ENCODE measurements at regions not wholly inside any gene's neighbourhood (a gene's known extent, or its start where the extent isn't known, plus 50 kb on each side); places are given as distances from the start of the nearest gene placed in this dataset.

DNA sequence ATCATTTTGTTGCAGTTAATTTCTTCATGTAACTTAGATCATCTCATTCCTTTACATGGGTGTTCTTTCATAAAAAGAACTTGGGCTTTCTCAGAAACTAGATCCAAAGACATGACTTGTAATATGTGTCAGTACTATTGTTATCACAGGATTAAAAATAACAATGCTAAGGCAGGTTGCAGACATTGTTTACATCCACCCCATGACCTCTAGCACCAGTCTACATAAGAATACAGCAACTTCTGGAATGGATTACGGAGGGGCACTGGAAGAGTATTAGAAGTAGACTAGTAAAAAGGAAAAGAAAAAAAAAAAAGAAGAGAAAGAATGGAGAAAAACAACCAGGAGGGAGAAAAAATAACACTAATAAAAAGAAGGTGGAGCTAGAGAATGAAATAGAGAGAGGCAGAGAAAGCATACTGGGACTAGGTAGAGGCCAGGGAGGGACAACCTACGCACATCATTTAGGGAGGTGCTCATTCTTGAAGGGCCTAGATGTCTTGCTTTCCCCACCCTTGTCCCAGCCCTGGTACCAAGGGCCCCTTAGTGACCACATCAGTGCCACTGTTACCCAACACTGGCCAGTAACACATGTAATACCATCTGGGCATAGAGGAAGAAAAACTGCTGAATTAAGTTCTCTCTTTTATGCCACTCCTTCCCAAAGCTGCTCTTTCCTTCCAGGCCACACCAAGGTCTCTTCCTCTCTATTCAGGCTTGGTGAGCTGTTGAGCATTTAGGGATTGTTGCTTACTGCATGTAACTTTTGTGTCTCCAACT lies 70.6 kb upstream of the KLF7 start:
- no peak for DNase-seq (ENCODE audit: low read depth in 2 of 2)

DNA sequence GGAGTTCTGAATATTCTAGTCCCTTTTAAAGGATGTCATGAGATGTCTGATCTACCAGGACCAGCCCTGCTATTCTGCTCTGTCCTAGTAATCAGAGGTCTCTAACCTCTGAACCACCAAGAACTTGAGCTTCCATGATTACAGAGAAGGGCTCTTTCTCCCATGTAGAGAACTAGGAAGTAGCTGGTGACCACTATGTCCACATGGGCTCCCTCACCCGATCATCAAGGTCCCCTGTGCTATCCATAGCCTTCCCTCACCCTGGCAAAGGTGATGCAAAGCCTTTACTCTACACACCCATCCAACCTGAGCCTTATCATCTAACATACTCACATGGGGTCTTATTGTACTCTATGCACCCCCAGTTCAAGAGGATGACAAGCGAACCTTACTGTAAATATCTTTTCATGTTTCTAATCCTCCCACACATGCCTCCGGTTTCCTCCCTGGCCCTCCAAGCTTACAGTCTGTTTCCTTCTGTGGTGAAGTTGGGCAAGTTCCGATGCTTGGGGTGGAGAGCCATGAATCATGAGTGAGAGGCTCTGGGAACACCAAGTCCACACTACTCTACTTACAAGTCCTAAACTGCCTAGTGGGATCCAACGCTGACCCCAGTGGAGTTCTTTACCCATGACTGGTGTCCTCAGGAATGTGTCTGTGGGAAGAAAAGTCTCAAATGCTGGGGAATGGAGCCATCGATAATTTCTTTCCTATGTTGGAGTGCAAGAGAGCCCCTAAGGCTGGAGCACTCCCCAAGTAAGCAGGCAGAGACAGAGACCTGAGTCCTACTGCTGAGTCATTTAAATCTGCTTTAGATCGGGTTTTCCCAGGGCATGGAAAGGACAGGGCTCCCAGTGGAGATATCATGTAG lies 73.3 kb upstream of the KLF7 start:
- no peak for DNase-seq (ENCODE audit: low read depth in 2 of 2)

DNA sequence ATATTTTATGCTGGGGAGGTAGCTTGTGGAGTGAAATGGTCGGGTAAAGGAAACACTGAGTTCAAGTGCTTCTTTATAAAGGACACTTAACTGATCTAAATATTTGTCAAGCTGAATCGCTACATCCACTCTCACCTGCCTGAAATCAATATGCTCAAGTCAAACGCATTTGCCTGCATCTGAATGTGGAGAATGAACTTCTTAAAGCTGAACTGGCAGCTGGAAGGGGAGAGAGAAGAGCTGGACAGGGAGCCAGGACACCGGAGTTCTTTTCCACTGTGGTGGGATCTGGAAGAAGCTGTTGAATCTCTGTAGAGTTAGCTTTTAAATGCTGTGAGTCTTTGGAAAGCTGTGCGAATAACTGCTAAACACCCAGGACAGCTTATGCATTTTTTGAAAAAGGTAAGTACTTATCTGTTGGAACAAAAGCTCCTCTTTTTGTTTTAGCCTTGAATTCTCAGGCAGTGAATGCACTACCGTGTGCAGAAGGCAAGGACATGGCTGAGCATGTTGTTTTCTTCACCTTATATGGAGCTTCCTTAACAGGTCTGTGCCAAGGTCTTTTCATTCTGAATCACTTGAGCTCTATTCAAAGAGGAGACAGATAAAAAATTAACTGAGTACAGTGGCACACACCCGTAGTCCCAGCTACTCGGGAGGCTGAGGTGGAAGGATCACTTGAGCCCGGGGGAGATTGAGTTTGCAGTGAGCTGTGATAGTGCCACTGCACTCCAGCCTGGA lies 74.2 kb upstream of the KLF7 start:
- DNase-seq (ENCODE audit: low read depth in 2 of 2): no peak

DNA sequence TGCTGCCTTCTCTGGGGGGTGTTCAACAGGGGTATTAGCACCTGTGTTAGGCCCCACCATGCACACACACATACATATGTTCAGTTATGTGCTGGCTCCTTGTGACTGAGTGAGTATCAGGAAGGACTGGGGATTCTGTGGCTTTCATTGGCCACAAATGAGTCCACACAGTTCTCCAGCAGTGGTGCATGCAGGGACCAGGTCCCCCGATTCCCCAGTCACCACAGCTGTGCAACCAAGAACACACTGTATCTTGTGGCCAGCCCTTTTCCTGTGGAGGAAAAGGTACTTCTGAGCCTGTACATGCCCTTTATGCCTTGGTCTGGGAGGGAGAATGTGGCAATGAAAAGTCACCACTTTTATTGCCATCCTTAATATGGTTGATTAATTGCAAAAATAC lies 74.9 kb upstream of the KLF7 start:
- no peak for DNase-seq (ENCODE audit: low read depth in 2 of 2)

DNA sequence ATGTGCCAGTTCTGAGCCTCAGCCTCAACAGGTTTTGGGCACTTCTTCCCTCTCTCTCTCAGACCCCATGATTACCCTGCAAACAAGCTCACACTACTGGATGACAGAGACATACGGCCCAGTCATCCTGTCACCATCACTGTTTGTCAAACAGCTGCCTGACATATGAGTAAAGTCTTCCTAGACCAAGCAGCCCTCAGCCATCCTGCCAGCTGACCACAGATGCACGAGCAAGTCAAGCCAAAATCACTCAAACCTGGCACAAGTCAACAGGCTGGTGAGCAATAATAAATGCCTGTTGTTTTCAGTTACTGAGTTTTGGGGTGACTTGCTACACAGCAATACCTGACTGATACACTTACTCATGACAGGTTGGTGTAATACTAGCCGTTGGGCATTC lies 75.5 kb upstream of the KLF7 start:
- DNase-seq (ENCODE audit: low read depth in 2 of 2): no peak

DNA sequence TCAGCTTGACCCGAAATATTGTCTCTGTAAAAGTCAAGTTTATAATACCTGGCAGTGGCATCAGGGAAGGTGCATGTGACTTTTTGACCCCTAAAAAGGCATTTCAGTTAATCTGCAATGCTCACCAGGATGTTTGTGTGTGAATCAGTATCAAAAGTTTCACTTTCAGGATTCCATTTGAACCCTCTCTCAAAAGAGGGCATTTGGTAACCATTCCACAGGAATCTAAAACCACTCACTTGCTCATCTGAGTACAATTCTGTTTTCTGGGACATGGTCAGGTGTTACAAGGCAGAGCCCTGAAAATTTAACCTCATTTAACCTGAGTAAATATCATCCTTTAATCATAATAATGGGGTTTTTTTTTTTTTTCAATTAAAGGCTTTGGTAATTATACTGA lies 77.9 kb upstream of the KLF7 start:
- DNase-seq (ENCODE audit: low read depth in 2 of 2): no peak

DNA sequence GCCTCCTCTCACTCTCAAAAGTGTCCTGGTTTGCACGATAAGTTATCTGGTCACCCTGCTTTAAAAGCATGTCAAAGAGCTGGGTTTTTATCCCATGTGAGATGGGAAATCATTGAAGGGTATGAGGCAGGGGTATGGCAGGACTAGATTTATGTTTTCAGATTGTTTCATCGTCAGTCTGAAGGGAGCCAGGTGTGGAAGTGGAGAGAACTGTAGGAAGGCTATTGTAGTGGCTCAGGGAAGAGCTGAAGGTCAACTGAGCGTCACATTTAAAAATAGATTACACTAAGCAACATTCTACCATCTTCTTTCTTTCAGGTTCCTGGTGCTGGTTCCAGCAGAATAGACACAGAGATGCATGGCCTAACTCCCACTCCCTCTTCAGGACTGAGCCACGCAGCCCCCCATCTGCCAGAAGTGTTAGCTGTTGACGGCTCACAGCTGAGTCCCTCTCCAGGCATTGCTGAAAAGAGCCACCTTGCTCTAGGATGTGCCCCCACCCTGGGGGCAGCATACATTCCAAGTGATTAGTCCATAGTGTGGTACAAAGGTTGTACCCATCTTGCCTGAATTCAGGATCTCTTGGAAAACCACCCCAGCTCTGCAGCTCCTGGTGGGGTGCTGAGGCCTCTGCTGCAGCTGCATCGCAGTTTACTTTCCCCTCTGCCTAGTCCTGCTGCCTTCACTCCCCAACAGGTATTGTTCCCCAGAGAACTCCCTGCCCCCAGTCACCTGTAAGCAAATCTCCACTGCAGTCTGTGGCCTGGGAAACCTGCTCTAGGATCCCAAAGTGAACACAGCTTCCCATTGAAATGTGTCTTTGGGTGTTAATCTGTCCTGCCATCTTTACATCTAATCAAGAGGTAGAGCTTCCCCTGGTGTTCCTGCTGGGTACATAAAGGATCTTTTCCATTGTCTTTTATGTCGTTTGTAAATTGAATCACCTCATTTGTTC lies 79.5 kb upstream of the KLF7 start:
- DNase-seq (ENCODE audit: low read depth in 2 of 2): no peak

DNA sequence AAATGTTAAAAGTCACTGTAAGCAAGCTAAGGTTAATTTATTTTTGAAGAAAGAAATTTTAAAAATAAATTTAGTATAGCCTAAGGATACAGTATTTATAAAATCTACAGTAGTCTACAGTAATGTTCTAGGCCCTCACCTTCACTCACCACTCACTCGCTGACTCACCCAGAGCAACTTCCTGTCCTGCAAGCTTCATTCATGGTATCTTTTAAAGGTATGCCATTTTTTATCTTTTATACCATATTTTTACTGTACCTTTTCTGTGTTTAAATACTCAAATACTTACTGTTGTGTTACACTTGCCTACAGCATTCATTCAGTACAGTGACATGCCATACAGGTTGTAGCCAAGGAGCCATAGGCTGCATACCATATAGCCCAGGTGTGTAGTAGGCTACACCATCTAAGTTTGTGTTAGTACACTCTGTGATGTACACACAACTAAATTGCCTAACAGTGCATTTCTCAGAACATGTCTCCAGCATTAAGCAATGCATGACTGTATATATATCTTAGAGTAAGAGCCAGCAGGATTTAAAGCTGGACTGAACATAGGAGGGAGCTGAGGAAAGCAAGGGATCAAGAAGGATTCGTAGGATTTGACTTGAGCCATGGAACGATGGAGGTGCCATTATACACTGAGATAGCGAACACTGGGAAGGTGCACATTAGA lies 83.1 kb upstream of the KLF7 start:
- no peak for DNase-seq (ENCODE audit: low read depth in 2 of 2)

DNA sequence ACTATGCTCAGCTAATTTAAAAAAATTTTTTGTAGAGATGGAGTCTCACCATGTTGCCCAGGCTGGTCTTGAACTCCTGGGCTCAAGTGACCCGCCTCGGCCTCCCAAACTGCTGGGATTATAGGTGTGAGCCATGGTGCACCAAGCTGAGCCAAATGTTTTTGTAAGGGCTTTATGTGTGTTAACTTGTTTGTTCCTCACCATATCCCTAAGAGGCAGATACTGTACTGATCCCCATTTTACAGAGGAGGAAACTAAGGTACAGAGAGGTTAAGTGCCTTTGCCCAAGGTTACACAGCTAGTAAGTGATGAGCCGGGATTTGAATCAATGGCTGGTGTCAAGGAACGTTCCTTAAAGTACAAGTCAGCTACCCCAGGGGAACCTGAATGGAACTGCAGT lies 85.3 kb upstream of the KLF7 start:
- no peak for DNase-seq (ENCODE audit: low read depth in 2 of 2)

DNA sequence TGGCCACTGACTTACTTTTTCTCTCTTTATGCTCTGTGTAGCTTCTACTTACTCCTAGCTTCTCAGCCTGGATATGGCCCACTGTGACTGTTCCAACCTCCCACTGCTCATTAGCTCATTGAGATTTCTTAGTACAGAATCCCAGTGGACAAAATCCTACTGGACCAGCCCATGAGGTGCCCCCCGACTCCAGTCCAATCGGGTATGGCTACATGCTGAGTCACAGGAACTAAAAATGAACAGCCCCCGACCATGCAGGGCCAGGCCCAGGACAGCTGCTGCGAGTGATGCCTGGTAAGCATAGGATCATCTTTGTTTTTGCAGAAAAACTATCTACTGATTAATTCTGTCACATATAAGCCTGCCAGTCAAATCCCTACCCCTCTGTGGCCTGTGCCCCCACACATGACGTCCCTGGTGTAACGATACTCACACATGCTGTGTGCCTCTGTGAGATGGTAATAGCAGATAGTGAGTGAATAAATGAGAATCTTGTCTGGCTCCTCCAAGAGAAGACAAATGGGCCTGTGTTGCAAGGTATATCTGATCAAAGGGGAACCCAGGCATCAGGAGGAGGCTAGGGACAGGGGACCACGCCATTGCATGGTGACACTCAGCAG lies 85.9 kb upstream of the KLF7 start:
- DNase-seq (ENCODE audit: low read depth in 2 of 2): no peak

DNA sequence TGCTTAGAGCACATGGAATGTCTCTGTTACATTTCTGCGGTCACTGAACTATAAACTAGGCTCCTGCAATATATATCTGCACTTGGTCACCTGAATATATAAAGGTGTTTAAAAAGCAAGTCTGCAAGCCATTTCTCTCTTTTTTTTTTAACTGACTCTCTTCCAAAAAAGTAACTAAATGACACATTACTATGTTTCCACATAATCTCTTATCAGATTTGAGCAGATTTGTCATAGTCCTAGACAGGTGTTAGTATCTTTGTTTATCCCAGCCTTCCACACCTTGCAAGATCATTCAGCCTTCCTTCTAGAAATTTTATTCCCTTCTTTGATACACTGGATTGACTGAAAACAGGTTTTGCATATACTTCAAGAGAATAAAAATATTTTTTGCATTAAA lies 86.7 kb upstream of the KLF7 start:
- no peak for DNase-seq (ENCODE audit: low read depth in 2 of 2)

DNA sequence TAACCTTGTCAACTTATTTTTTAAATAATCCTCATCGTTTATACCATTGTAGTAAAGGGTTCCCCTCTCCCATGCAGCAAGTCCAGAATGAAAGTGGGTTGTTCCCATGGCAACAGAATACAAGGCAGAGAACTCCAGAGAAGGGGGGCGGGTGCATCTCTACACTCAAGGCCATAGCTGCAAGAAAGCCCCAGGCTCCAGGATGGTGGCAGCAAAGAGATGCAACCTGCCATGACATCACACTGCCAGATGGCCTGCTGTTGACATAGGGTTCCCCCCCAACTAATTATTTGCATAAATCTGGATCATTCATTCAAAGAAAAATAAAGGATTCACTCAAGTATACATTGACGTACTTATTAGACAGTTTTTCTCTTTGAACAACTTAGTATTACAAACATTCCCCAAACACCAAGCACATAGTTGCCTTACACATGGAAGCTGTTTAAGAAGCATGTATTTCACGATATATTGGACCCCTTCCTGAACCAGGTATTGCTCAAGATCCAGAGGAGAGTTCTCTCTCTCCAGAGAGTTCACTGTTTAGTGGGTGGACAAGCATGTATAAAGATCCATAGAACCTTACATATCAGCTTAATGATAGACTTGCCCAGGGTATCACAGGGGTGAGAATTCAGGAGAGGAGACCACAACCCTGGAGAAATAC lies 87.4 kb upstream of the KLF7 start:
- DNase-seq (ENCODE audit: low read depth in 2 of 2): no peak

DNA sequence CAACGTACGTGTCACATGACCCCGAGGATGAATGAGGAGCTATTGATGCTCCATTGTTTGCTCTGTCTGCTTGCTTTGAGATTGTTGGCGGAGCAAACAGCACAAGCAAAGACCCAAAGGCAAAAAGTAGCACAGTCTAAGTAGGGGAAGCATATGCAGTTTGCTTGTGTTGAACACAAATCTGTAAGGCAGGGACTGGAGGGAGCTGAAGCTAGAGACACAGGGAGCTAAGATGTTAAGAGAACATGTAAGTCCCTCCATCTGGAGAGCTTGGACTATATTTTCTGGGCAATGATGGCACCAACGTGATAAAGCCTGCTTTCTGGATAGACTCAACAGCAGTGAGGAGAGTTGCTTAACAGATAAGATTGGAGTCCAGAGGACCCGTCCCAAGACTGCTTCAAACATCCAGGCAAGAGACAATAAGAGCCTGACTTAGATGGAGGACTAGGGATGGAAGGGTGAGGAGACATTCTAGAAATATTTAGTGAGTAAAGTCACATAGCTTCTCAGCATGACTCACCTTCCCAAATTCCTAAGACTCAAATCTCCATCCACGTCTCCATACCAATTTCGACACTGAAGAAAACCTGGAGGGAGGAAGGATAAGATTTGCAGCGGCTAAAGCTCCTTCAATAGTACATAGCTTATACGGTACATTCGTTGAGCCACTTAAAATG lies 88.1 kb upstream of the KLF7 start:
- no peak for DNase-seq (ENCODE audit: low read depth in 2 of 2)

DNA sequence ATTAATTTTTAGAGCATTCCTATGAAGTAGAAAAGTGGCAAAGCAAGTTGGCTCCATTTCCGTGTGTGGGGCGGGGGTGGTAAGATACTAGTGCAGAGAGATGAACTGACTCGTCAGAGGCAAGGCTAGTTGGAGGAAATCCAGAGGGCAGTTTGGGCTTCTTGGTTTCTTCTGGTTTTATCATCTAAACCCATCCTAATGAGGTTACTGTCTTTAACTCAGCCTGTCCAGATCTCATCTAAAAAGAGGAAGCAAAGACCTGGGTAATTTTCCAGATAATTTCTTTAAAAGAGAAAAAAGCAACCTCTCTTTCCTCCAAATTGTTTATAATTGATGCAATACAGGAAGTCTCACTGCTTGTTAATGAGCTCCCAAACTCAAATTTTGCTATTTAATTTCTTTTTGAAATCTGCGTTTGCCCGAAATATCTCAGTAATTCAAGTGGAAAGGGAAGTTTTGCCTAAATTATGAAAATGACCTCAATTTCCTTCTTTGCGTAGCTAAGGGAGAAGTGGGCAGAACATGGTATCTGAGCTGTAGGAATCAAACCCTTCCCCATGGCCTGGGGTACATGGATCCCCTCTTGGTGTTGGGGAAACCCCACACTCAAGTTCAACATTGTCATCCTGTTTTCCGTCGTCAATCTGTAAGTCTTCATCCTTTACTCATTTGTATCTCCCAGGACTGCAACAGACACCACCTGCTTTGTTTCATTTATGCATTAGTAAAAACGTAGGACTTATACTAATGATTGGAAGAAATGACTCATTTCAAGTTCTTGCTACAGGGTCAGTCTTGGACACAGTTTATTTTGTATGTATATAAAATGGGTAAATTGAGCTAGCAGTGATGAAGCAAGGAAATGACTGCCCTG lies 89.1 kb upstream of the KLF7 start:
- no peak for DNase-seq (ENCODE audit: low read depth in 2 of 2)

DNA sequence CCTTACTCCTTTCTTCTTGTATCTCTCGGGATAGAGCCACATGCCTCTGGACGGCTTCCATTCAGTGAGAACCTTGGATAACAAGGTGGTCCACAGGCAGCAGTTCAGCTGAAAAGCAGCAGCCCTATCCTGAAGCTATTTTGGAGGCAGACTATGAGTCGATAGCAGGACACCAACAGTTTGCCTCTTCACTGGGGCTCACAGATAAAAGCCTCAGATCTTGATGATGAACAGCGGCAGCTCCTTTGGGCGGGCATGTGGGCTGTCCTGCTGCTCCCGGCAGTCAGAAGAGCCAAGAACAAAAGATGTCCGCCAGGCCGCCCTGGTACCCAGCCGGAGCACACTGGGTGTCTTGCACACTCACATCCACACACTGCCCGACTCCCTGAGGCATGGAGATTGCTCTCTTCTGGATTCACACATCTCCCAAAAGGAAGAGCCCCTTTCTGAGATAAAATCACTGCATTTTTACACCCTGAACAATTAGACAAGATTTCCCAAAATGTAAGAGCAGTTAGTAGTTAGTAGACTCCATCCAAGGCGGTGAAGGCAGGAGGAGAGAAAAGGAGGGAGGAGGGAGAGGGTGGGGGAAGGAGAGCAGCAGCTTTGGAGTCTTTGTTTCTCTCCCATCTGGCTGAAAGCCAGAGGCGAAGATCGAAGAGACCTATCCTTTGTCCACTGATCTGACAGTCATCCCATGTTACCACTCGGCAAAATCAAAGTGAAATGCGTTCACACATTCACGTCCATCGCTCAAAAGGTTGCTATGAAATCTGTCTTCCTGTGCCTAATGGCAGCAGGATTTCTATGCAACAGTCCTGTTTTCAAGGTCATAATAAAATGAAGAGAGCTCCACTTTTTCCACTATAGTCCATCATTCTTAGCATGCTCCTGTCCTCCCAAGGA lies 90.1 kb upstream of the KLF7 start:
- DNase-seq (ENCODE audit: low read depth in 2 of 2): no peak

DNA sequence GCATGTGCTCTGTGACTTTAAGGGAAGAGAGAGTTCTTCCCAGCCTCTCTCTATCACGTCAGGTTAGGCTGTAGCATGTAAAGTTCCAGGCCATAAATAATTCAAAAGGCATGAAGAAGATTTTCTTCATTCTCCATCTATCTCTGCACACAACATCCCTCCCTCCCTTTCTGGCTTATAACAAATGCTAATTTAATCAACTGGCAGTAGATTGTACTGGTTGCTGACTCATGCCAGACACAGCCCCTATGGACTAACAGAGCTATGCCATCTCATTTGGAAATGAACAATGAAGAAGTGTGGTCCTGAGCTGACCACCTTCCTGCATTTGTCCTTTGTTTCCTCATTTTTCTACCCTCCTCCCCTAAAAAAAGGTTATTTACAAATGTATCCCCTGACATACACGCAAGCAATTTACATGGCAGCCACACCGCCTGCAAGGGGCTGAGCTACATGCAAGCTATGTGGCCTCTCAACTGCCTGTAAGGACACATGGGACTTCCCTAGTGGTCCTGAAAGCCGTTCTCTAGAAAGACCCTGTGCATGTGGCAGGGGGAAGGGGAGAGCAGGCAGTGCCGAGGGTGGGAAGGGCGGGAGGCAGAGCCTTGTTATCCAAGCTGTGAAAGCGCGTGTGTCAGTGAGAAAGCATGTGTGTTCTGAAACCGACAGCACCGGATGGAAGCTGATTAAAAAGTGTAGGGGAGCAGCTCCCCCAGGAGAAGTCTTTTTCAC lies 90.9 kb upstream of the KLF7 start:
- no peak for DNase-seq (ENCODE audit: low read depth in 2 of 2)

Measured in stimulated activated CD4-positive, alpha-beta T cell treated with anti-CD3 and anti-CD28 coated beads, Interleukin-1b, Interleukin-23, amount 100 ng/mL, for 4 hours (primary cell).